ENCODE measurements at regions not wholly inside any gene's neighbourhood (a gene's known extent, or its start where the extent isn't known, plus 50 kb on each side); places are given as distances from the start of the nearest gene placed in this dataset.

- POLR2A ChIA-PET: no interaction called here
- CTCF ChIA-PET: no interaction called here
- DNase-seq (ENCODE audit: extremely low spot score): no peak
- no peak for TF ChIP-seq CTCF (IDR thresholded peaks at IDR 0.05; ENCODE audit: control extremely low read depth, extremely low read depth, low read depth, missing control alignments)
These were observed 391.9 kb downstream of the LMO4 start for GRCh38 chr1:87720561-87720960.

GRCh38 chr1:87723193-87723592 lies 394.5 kb downstream of the LMO4 start:
- DNase-seq (ENCODE audit: extremely low spot score): no peak
- no peak for TF ChIP-seq CTCF (IDR thresholded peaks at IDR 0.05; ENCODE audit: control extremely low read depth, extremely low read depth, low read depth, missing control alignments)
- POLR2A ChIA-PET: no interaction called here
- CTCF ChIA-PET: interaction anchor here (0.9 kb wide), 1 partner anchor 11 kb away, joined by 3 read pairs; no protein-coding TSS in a partner anchor

GRCh38 chr1:87728169-87728568 lies 399.5 kb downstream of the LMO4 start:
- TF ChIP-seq CTCF (IDR thresholded peaks at IDR 0.05; ENCODE audit: control extremely low read depth, extremely low read depth, low read depth, missing control alignments): no peak
- ChIA-PET POLR2A (no interaction called here), CTCF (no interaction called here)
- no peak for DNase-seq (ENCODE audit: extremely low spot score)

- no peak for TF ChIP-seq CTCF (IDR thresholded peaks at IDR 0.05; ENCODE audit: control extremely low read depth, extremely low read depth, low read depth, missing control alignments)
- DNase-seq (ENCODE audit: extremely low spot score): no peak
- ChIA-PET POLR2A (interaction anchor here (0.5 kb wide), 1 partner anchor 402 kb away, joined by 3 read pairs; the partner anchor contains the start of gene LMO4), CTCF (no interaction called here)
These were observed 401.9 kb downstream of the LMO4 start for GRCh38 chr1:87730274-87731216.

GRCh38 chr1:87733386-87733785 lies 404.7 kb downstream of the LMO4 start:
- ChIA-PET POLR2A (no interaction called here), CTCF (no interaction called here)
- TF ChIP-seq CTCF (IDR thresholded peaks at IDR 0.05; ENCODE audit: control extremely low read depth, extremely low read depth, low read depth, missing control alignments): no peak

GRCh38 chr1:87735750-87736149 lies 407.1 kb downstream of the LMO4 start:
- POLR2A ChIA-PET: no interaction called here
- no peak for TF ChIP-seq CTCF (IDR thresholded peaks at IDR 0.05; ENCODE audit: control extremely low read depth, extremely low read depth, low read depth, missing control alignments)
- no peak for DNase-seq (ENCODE audit: extremely low spot score)
- CTCF ChIA-PET: interaction anchor here (1.5 kb wide), 1 partner anchor 19 kb away, joined by 5 read pairs; no protein-coding TSS in a partner anchor

More at GRCh38 chr1:87733386-87733785, 404.7 kb downstream of the LMO4 start:
- no peak for DNase-seq (ENCODE audit: extremely low spot score)

Measured in GM10248 (cell line).